HepG2 (cell line): ENCODE measurements at regions not wholly inside any gene's neighbourhood (a gene's known extent, or its start where the extent isn't known, plus 50 kb on each side); places are given as distances from the start of the nearest gene placed in this dataset.
A peak's percentile ranks its signal among the peaks of the same experiment; 100 is the strongest.

ENCODE experiments used
- ATAC-seq: fragments of 200-7000 bp; cut with Tn5 transposase; 3 replicates; pipeline ENCODE4 v1.9.1; 2020; ENCODE audit warnings: mild to moderate bottlenecking, moderate library complexity
- BruUV-seq: library from RNA; stranded (reverse); fragments of 400-500 nt; replicated peaks from 2 replicates; lab custom pipeline; 2021; lab: Mats Ljungman, UMichigan
- CTCF ChIA-PET: fragments of 300-600 bp; formaldehyde crosslinking; extraction: SDS; loops from one replicate; lab custom pipeline; 2021; ENCODE audit warnings: low total read pairs, inconsistent platforms, low intra/inter-chr PET ratio; lab: Yijun Ruan, JAX
- POLR2A ChIA-PET: fragments of 350-600 bp; sonication (Branson Sonifier 250); formaldehyde crosslinking; loops from one replicate; lab custom pipeline; 2020; ENCODE audit warnings: antibody characterized with exemption, inconsistent platforms; lab: Yijun Ruan, JAX
- DNase-seq: peaks from one replicate; pipeline ENCODE4 v3.0.0-alpha.2; 2015; ENCODE audit warnings: low spot score
- FAIRE-seq: peaks from 3 replicates; lab custom pipeline; 2011; peaks lifted over from hg19 to GRCh38; lab: Jason Lieb, UNC
- H2AFZ ChIP-seq: one replicate; pipeline ENCODE4 v1.6.1; 2011; ENCODE audit warnings: low read length, inconsistent platforms
- H3K27ac ChIP-seq: fragments of 300-600 bp; 3 replicates; pipeline ENCODE4 v1.8.0; 2011; ENCODE audit warnings: mixed run types, mild to moderate bottlenecking, mixed read lengths, low read length, inconsistent platforms; ENCODE audit not compliant: insufficient read depth; ENCODE audit errors: extremely low read length
- H3K27me3 ChIP-seq, 2 experiments: fragments of 200-600 bp in 1 of 2; 2 replicates in 1 of 2; 3 replicates in 1 of 2; pipeline versions ENCODE4 v1.6.0 to v1.8.0; 2011; ENCODE audit warnings: low read length in 2 of 2, mild to moderate bottlenecking in 2 of 2, moderate library complexity in 2 of 2, inconsistent platforms in 1 of 2; ENCODE audit not compliant: insufficient read depth in 2 of 2, control insufficient read depth in 1 of 2
- H3K36me3 ChIP-seq, 2 experiments: fragments of 200-600 bp in 1 of 2; replicated peaks in 1 of 2; 2 replicates in 1 of 2; 3 replicates in 1 of 2; pipeline versions ENCODE4 v1.5.1 to v1.8.0; 2011; ENCODE audit warnings: low read length in 2 of 2, inconsistent platforms in 1 of 2; ENCODE audit not compliant: insufficient read depth in 2 of 2, control insufficient read depth in 1 of 2
- H3K4me1 ChIP-seq: 2 replicates; pipeline ENCODE4 v1.5.1; 2012; ENCODE audit warnings: low read length, inconsistent platforms; ENCODE audit not compliant: insufficient read depth
- H3K4me2 ChIP-seq: 2 replicates; pipeline ENCODE4 v1.6.0; 2011; ENCODE audit warnings: low read depth, low read length, inconsistent platforms
- H3K4me3 ChIP-seq, 3 experiments: fragments of 200-600 bp in 1 of 3; sonication (generic), shearing (Covaris generic) in 1 of 3; replicated peaks in 1 of 3; 2 replicates each; pipeline ENCODE4 v1.5.1; 2011 to 2016; ENCODE audit warnings: low read length in 3 of 3, inconsistent platforms in 2 of 3, low read depth in 2 of 3, mild to moderate bottlenecking in 2 of 3, control low read depth in 1 of 3, mixed read lengths in 1 of 3; ENCODE audit not compliant: insufficient read depth in 1 of 3
- H3K79me2 ChIP-seq: one replicate; pipeline ENCODE4 v1.6.1; 2011; ENCODE audit warnings: low read length, inconsistent platforms; ENCODE audit not compliant: insufficient read depth
- H3K9ac ChIP-seq: 2 replicates; pipeline ENCODE4 v1.6.0; 2011; ENCODE audit warnings: mild to moderate bottlenecking, low read depth, low read length, inconsistent platforms; ENCODE audit not compliant: insufficient read depth
- H3K9me3 ChIP-seq: 2 replicates; pipeline ENCODE4 v1.5.1; 2012; ENCODE audit warnings: mild to moderate bottlenecking, low read length
- H4K20me1 ChIP-seq: 2 replicates; pipeline ENCODE4 v1.6.0; 2011; ENCODE audit warnings: inconsistent platforms, mild to moderate bottlenecking, low read length, moderate library complexity; ENCODE audit not compliant: insufficient read depth
- BORCS8-MEF2B ChIP-seq: sonication (generic); formaldehyde crosslinking; IDR thresholded peaks from 2 replicates; pipeline ENCODE4 v1.8.0; 2022; ENCODE audit warnings: mild to moderate bottlenecking, missing genetic modification reagents
- ETV6 ChIP-seq: sonication (generic); formaldehyde crosslinking; conservative IDR thresholded peaks from 2 replicates; pipeline ENCODE4 v1.4.0; 2020; ENCODE audit warnings: missing genetic modification reagents
- FOSL2 ChIP-seq: sonication (generic); formaldehyde crosslinking; IDR thresholded peaks from 2 replicates; pipeline ENCODE4 v1.4.0; 2020; ENCODE audit warnings: missing genetic modification reagents
- IKZF1 ChIP-seq: fragments of 450-650 bp; IDR thresholded peaks from 2 replicates; pipeline ENCODE4 v1.7.1; 2016
- MED1 ChIP-seq: sonication (generic); formaldehyde crosslinking; IDR thresholded peaks from 2 replicates; pipeline ENCODE4 v1.4.0; 2020; ENCODE audit warnings: missing genetic modification reagents
- MED13 ChIP-seq: sonication (generic); formaldehyde crosslinking; IDR thresholded peaks from 2 replicates; pipeline ENCODE4 v1.5.0; 2020; ENCODE audit warnings: missing genetic modification reagents
- MEF2D ChIP-seq: sonication (generic); formaldehyde crosslinking; IDR thresholded peaks from 2 replicates; pipeline ENCODE4 v1.5.1; 2020; ENCODE audit warnings: mild to moderate bottlenecking, missing genetic modification reagents
- NCOA2 ChIP-seq: sonication (generic); formaldehyde crosslinking; IDR thresholded peaks from 2 replicates; pipeline ENCODE4 v1.8.0; 2022; ENCODE audit warnings: inconsistent platforms
- SALL1 ChIP-seq: sonication (generic); formaldehyde crosslinking; IDR thresholded peaks from 2 replicates; pipeline ENCODE4 v1.8.0; 2022; ENCODE audit warnings: mild to moderate bottlenecking, missing genetic modification reagents
- SPEN ChIP-seq: sonication (generic); formaldehyde crosslinking; IDR thresholded peaks from 2 replicates; pipeline ENCODE4 v1.5.1; 2020; ENCODE audit warnings: low read depth, mild to moderate bottlenecking, missing genetic modification reagents
- YEATS4 ChIP-seq: sonication (generic); formaldehyde crosslinking; IDR thresholded peaks from 2 replicates; pipeline ENCODE4 v1.4.0; 2020; ENCODE audit warnings: missing genetic modification reagents, borderline replicate concordance
- ZBTB33 ChIP-seq: sonication (generic); formaldehyde crosslinking; IDR thresholded peaks from 2 replicates; pipeline ENCODE4 v1.4.0; 2020; ENCODE audit warnings: missing genetic modification reagents
- ZNF143 ChIP-seq: sonication (generic); formaldehyde crosslinking; IDR thresholded peaks from 2 replicates; pipeline ENCODE4 v1.4.0; 2020; ENCODE audit warnings: missing genetic modification reagents
- ZNF329 ChIP-seq: sonication (generic); formaldehyde crosslinking; IDR thresholded peaks from 2 replicates; pipeline ENCODE4 v1.9.0; 2021; ENCODE audit warnings: low read depth, mild to moderate bottlenecking, missing genetic modification reagents
- ZNF567 ChIP-seq: sonication (generic); formaldehyde crosslinking; IDR thresholded peaks from 2 replicates; pipeline ENCODE4 v1.8.1; 2023; ENCODE audit warnings: mild to moderate bottlenecking, missing genetic modification reagents, borderline replicate concordance
- ZSCAN20 ChIP-seq: sonication (generic); formaldehyde crosslinking; IDR thresholded peaks from 2 replicates; pipeline ENCODE4 v1.4.0; 2020; ENCODE audit warnings: missing genetic modification reagents, mild to moderate bottlenecking, borderline replicate concordance
- WGBS: methylation state at CpG from one replicate; pipeline ENCODE4 v1.1.6; 2017; ENCODE audit warnings: low lambda C conversion rate; 5-methylcytosine and 5-hydroxymethylcytosine counted together
- in situ Hi-C: cut with HindIII; loops from 2 replicates; pipeline ENCODE4 v1.10.0; 2017; ENCODE audit warnings: low pct_unique_long_range_greater_than_20kb; ENCODE audit not compliant: extremely low pct_ligation_motif_present
- intact Hi-C: fragments of 100-400 bp; cut with micrococcal nuclease; formaldehyde crosslinking; loops from one replicate; pipeline ENCODE4 v1.10.0; 2022; ENCODE audit not compliant: unreplicated experiment
- TF ChIP-seq, protein P1 (sequence below): sonication (generic); formaldehyde crosslinking; IDR thresholded peaks from 2 replicates; pipeline ENCODE4 v1.8.0; 2022; ENCODE audit warnings: mild to moderate bottlenecking, missing genetic modification reagents, moderate library complexity

GRCh38 chrX:39905946-39906345 is 191.8 kb downstream of the BCOR start:
- no peak overlapping the region for H2AFZ ChIP-seq
- no peak overlapping the region for H3K4me3 ChIP-seq
- ATAC-seq (no peak), FAIRE-seq (no peak), DNase-seq (no peak)
- no peaks in the 10 kb centered on the region for H3K9me3 ChIP-seq
- H4K20me1 ChIP-seq: no peaks in the 10 kb centered on the region
- POLR2A ChIA-PET: interaction anchor here (1.2 kb wide), 1 partner anchor 107 kb away, joined by 3 read pairs; no protein-coding TSS in a partner anchor
- no TSS peak for BruUV-seq
- 3% methylated on average over 6 of the region's 11 CpGs for WGBS
- no peak overlapping the region for H3K9ac ChIP-seq
- H3K79me2 ChIP-seq: no peaks in the 10 kb centered on the region
- intact Hi-C loops (no loop called here), in situ Hi-C loops (no loop called here)
- CTCF ChIA-PET: no interaction called here
- TF ChIP-seq ETV6 (CRISPR knock-in tag): no peak
- no peak for TF ChIP-seq ZBTB33 (CRISPR knock-in tag)
- TF ChIP-seq ZNF329 (CRISPR knock-in tag): no peak
- no peak for TF ChIP-seq NCOA2 (CRISPR knock-in tag)
- no peak for TF ChIP-seq SPEN
- 0 out of 2 replicates have a peak, but pooled peaks have one; percentile 25 for TF ChIP-seq MEF2D (CRISPR knock-in tag)
- TF ChIP-seq BORCS8-MEF2B: no peak
- TF ChIP-seq ZSCAN20 (CRISPR knock-in tag): no peak
- no peak for TF ChIP-seq YEATS4 (CRISPR knock-in tag)
- TF ChIP-seq SALL1 (CRISPR knock-in tag): 0 out of 2 replicates have a peak, but pooled peaks have one; percentile 16
- TF ChIP-seq FOSL2 (CRISPR knock-in tag): peak; percentile 78
- TF ChIP-seq, protein P1, sequence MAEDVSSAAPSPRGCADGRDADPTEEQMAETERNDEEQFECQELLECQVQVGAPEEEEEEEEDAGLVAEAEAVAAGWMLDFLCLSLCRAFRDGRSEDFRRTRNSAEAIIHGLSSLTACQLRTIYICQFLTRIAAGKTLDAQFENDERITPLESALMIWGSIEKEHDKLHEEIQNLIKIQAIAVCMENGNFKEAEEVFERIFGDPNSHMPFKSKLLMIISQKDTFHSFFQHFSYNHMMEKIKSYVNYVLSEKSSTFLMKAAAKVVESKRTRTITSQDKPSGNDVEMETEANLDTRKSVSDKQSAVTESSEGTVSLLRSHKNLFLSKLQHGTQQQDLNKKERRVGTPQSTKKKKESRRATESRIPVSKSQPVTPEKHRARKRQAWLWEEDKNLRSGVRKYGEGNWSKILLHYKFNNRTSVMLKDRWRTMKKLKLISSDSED: no peak
- TF ChIP-seq ZNF143: no peak
- no peak for TF ChIP-seq ZNF567 (CRISPR knock-in tag)
- peak; percentile 15; the same call in 1 of the 2 replicates for TF ChIP-seq MED1 (CRISPR knock-in tag)
- no peak for TF ChIP-seq IKZF1
- TF ChIP-seq MED13 (CRISPR knock-in tag): no peak
- no peaks in the 10 kb centered on the region for H3K36me3 ChIP-seq
- H3K27me3 ChIP-seq: peaks cover 1 to 11% of the 10 kb centered on the region in 2 experiments; a peak in 2 of 5 replicates
- H3K4me1 ChIP-seq: peaks cover 41% of the 10 kb centered on the region
- peak overlapping the region; percentile 42 for H3K4me2 ChIP-seq
- no peak overlapping the region for H3K27ac ChIP-seq
